ENCODE measurements at regions not wholly inside any gene's neighbourhood (a gene's known extent, or its start where the extent isn't known, plus 50 kb on each side); places are given as distances from the start of the nearest gene placed in this dataset.
"Not testable (repeated sequence)": the region's sequence is repeated elsewhere in the genome, so short reads cannot be mapped to it uniquely, and the experiment has no call there.

DNA sequence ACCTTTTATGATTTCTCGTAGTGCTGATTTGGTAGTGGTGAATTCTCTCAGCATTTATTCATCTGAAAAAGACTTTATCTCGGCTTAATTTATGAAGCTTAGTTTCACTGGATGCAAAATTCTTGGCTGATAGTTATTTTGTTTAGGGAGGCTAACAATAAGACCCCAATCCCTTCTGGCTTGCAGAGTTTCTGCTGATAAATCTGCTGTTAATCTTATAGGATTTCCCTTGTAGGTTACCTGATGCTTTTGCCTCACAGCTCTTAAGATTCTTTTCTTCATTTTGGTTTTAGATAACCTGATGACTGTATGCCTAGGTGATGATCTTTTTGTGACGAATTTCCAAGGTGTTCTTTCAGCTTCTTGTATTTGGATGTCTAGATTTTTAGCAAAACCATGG is 388.7 kb downstream of the UTRN start:
- DNase-seq (ENCODE audit: low read depth in 2 of 2, low spot score in 1 of 2), result no peak

DNA sequence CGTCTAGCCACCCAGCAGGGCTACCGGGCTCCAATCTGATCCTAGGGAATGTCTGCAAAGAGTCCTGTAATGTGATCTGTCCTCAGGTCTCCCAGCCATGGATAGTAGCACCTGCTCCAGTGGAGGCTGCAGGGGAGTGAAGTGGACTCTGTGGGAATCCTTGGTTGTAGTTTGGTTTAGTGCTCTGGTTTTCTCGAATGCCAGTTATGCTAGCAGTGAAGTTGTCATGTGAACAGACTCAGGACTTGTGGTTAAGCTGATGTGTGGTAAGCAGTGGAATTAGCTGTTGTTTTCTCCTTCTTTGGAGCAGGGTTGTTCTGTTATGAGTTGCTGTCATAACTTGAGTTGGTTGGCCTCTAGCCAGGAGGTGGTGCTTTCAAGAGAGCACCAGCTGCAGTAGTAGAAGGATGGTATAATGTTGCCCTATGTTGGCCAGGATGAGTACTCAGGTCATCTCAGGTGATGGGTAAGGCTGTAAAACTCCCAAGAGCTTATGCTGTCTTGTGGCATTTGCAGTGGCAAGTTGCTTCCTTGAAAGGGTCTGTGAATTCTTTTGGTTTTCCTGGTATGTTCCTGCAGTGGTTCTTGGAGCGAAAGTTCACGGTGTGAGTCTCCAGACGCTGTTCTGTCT is 390.2 kb downstream of the UTRN start:
- no peak for DNase-seq (ENCODE audit: low read depth in 2 of 2, low spot score in 1 of 2)

DNA sequence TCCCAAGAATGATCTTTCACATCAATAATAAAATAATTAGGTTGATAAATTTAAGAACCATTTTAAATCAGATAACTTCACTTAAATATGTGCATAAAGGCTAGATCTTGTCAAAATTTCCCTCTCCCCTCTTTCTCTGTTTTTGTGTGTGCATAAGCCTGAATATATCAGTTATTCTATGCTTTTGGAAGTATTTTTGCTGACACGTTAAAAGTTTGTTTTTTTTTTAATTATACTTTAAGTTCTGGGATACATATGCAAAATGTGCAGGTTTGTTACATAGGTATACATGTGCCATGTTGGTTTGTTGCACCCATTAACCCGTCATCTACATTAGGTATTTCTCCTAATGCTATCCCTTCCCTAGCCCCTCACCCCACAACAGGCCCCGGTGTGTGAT is 391.2 kb downstream of the UTRN start:
- not testable (repeated sequence) for DNase-seq (ENCODE audit: low read depth in 2 of 2, low spot score in 1 of 2)

DNA sequence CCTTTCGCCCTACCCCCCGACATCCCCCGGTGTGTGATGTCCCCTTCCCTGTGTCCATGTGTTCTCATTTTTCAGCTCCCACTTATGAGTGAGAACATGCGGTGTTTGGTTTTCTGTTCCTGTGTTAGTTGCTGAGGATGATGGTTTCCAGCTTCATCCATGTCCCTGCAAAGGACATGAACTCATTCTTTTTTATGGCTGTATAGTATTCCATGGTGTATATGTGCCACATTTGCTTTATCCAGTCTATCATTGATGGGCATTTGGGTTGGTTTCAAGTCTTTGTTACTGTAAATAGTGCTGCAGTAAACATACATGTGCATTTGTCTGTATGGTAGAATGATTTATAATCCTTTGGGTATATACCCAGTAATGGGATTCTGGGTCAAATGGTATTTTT is 392.1 kb downstream of the UTRN start:
- DNase-seq (ENCODE audit: low read depth in 2 of 2, low spot score in 1 of 2), result not testable (repeated sequence)

DNA sequence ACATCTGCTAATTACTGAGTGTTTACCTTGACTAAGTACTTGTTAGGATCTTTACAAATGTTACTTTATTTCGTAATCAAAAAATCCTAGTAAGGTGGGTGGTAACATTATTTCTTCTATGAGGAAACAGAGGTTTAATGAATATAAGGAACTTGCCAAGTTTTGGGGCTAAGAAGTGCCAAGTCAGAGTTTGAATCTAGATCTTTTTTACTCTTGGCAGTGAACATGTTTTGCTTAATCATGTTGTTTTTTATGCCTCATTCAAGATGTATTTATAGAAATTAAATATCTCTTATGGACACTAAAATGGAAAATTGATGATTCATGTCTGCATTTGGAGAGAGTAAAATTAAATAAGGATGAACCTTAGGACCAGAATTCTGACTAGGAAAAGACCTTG is 393.7 kb downstream of the UTRN start:
- no peak for DNase-seq (ENCODE audit: low read depth in 2 of 2, low spot score in 1 of 2)

DNA sequence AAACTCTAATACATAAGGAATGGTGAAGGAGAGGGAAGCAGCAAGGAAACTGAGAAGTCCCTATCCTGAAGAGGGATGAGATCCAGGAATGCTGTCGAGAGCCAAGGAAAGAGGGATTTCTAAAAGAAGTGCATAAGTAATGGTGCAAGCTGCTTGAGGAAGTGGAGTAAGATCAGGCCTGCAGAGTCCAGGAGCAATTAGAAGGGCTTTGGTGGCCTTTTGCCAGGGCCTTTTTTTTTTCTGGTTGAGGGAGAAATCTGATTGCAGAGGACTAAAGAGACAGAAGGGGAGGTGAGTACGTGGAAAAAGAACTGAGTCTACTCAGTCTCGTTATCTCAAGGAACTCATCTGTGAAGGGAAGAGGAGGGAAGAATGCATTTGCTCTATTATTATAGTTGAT is 396.2 kb downstream of the UTRN start:
- no peak for DNase-seq (ENCODE audit: low read depth in 2 of 2, low spot score in 1 of 2)

DNA sequence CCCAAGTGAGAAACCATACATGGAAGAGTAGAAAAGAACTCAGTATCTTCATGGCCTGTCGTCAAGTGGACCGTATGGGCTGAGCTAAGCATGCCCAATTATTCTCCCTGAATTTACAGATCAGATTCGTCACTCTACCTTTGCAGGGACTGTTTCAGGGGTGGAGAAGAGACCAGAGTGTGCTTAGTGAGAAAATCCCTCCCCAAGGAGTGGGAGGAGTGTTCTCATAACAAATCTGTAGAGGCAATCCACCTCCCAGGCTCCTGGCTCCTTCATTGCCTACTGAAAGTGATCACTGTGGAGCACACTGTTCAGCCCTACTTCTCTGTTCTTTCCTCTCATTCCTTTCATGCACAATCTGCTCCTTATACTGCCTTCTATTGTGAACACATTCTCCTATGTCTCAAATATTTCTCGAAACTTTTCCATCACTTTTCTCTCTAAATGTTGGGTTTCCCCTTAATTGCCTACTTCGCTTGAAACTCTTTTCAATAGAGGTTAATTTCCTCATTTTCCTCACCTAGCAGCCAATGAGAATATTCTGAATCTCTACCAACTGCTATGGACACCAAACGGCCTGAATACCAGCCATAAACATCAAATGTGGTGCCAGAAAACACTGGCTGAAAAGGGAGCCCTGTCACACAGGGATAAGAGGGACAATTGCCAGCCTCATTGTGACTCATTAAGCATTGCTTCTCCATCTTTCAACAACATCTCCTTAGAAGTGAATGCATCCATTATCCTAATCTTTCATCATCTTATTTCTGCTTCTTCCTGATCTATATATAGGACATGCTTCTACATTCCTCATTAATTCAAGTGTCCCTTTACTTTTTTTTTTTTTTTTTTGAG is 398.3 kb downstream of the UTRN start:
- DNase-seq (ENCODE audit: low read depth in 2 of 2, low spot score in 1 of 2), result no peak

DNA sequence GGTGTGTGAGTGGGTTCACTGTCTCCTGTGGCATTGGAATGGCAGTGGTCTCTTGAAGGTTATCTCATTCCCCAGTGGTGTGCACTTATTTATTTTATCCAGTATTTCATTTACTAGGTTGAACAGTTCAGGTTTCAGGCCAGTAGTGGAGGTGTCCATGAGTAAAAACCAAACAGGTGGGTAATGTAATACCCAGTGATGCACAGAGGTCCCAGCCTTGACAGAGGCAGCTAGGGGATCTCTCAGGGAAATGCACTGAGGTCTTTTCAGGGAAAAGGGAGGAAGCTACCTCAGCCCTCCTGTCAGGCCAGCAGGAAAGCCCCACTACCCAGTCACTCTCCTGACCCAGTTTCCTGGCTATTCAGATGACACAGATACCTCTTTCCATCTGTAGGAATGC is 403.6 kb downstream of the UTRN start:
- DNase-seq (ENCODE audit: low read depth in 2 of 2, low spot score in 1 of 2), result no peak

DNA sequence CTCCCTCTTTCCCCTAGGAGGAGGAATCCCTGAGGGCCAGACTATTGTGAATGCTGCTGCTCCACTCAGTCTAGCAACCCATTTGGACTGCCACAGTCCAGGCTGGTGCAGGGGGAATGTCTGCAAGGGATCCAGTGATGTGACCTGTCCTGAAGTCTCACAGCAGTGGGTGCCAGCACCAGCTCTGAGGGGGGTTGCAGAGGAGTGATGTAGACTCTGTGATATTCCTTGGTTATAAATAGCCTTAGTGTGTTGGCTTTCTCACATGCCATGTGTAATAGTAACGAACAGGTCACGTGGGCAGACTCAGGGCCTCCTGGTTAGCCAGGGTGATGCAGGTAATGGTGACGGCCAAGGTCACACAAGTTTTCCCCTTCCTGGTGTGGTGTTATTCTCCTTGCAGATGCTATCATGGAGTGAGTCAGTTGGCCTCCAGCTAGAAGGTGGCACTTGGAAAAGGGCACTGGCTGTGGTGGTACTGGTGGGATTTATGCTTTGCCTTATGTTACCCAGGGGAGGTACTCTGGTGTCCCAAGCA is 404.4 kb downstream of the UTRN start:
- no peak for DNase-seq (ENCODE audit: low read depth in 2 of 2, low spot score in 1 of 2)

DNA sequence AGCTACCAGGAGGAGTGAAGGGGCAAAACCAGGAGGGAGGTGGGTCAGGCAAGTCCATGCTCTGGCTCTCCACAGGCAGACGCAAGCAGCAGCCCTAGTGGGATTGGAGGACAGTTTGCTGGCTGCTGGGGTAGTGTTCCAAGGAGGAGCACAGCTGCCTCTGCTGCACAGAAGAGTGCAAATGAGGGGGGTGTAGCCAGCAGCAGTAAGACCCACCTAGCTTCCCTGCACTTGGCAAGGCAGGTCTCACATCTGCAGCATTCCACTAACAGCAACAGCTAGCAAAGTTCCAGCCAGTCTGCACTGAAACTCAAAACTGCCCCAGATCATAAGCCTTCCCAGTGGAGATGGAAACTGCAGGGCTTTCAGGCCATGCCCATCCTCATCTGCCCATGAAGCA is 405.0 kb downstream of the UTRN start:
- DNase-seq (ENCODE audit: low read depth in 2 of 2, low spot score in 1 of 2), result no peak

DNA sequence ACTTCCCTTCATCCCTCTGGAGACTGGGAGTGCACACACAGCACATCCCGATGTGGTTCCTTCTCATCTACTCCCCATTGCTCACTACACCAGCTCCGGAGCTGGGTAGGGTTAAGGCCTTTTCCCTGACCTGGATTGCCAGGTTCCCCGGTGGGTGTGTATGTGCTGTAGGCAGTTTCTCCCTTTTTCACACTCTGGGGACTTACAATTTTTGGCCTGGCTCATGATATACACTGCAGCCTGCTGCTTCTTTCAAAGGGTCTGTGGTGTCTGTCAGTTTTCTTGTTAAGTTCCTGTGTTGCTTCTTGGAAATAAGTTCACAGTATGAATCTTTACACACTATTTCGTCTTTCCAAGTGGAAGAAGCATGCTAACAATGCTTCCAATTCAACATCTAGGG is 405.5 kb downstream of the UTRN start:
- no peak for DNase-seq (ENCODE audit: low read depth in 2 of 2, low spot score in 1 of 2)

DNA sequence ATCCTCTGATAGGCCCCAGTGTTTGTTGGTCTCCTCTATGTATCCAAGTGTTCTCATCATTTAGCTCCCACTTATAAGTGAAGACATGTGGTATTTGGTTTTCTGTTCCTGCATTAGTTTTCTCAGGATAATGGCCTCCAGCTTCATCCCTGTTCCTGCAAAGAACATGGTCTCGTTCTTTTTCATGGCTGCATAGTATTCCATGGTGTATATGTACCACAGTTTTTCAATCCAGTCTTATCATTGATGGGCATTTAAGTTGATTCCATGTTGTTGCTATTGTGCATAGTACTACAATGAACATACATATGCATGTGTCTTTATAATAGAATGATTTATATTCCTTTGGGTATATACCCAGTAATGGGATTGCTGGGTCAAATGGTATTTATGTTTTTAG is 406.9 kb downstream of the UTRN start:
- DNase-seq (ENCODE audit: low read depth in 2 of 2, low spot score in 1 of 2), result not testable (repeated sequence)

DNA sequence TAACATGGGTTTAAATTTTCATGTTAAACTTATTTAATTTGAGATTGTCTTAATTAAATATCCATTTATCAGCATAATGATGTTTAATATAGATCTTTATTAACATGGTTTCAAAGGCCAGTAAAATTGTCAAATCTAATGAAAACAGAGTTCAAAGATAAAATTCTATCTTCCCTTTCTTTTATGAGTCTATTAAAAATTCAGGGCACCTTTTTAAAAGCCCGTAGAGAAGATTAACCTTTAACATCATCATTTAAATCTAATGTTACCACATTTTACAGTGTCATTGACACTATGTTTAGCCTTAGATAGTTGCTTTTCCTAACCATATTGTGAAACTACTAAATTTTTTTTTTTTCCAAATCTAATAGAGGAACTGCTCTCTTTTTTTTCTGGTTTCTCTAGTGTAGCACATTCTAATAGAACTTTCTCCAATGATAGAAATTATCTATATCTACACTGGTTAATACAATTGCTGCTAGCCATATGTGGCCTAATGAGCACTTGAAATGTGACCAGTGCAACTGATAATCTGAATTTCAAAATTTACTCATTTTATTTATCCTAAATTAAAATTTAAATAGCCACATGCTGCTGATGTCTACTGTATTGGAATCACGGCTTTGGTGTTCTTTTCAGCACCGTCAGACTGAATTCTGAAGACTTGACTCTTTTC is 410.9 kb downstream of the UTRN start:
- no peak for DNase-seq (ENCODE audit: low read depth in 2 of 2, low spot score in 1 of 2)

DNA sequence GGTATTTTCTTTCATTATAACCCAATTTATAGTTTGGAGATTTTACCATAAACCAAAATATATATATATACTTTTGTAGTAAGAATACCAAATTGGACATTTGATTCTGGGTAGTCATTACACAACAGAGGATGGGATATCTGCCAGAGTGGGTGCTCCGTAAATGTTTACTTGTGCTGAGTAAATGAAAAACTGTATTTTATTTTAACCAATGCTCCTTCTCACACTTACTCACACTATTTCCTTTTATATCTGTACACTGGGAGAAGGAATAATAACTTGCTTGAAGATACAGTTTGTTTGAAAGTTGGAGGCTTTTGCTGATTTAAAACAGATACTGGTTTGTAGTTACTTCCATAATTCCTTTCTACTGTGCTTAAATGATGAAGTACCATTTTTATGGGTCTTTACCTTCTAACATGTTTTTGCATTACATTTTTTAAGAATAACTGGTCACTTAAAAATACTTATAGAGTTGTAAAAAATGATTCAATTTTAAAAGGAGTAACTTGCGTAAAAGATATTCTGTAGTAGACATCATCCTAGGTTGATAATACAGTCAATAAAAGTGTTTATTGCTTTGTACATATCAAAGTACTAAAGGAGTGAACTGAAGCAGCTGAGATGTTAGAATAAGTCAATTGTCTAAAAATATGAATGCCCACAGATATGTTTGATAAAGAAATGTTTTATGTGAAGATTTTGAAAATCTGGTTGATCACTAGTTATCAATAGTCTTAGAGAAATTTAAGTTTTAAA is 411.7 kb downstream of the UTRN start:
- no peak for DNase-seq (ENCODE audit: low read depth in 2 of 2, low spot score in 1 of 2)

DNA sequence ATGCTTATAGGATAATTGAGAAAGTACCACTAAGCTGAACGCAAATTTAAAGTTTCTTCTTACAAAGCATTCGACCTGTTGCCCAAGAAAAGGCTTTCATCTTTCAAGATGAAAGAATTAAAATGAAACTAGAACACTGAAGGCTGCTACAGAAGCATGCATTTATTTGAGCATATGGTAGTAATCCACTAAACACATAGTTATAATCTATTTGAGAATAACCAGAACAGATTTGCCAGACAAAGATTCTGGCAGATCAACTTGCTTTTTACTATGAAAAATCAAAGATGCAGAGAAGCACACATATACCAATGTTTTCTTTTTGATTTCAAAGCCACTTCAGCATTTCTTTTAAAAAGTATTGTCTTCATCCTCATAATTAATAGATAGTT is 412.2 kb downstream of the UTRN start:
- DNase-seq (ENCODE audit: low read depth in 2 of 2, low spot score in 1 of 2), result no peak

DNA sequence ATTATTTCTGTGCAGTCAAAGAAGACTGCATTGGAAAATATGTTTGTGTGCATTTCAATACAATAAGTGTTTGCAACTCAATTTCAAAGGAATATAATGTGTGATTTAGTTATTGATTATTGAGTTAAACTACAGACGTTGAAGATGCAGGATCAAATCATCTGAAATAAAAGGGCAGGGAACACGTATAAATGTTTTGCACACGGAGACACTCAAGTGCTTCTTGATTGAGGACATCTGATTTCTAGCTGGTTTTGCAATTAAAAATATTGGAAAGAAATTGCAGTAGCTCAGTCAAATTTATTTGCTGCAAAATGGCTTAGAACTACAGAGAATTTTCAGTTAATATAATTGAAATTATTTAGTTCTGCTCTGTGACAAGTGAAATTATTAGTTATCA is 412.7 kb downstream of the UTRN start:
- no peak for DNase-seq (ENCODE audit: low read depth in 2 of 2, low spot score in 1 of 2)

DNA sequence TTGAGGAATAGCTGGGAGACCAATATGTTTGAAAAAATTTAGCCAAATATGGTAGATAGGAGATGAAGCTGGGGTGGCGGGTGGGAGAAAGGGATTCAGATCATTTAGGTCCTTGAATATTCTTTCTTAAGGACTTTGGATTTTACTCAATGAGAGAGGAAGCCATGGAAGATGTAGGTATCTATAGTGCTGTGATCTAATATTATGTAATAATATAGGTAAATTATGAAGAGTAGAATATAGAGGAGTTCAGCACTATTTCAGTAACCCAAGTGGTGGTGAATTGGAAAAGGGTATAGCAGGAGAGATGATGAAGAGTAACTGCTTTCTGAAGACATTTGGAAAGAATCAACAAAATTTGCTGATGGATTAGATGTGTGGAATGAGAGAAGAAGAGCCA is 417.6 kb downstream of the UTRN start:
- DNase-seq (ENCODE audit: low read depth in 2 of 2, low spot score in 1 of 2), result no peak

DNA sequence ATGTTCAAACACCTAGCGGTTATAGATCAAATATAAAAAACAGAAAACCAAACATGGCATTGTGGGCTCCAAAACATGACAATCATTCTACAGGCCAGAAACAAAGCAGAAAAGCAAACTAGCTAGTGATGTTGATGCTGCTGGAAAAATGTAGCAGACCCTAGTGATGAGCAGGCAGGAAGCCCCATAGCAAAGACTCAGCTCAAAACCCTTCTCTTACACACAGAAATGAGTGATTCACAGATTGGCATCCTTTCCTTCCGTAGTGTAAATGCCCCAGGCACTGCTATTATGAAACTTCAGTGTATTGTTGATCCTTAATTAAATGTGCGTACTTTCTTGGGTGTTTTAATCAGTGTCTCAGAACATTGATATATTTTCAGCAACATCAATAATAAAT is 425.1 kb downstream of the UTRN start:
- DNase-seq (ENCODE audit: low read depth in 2 of 2, low spot score in 1 of 2), result no peak

DNA sequence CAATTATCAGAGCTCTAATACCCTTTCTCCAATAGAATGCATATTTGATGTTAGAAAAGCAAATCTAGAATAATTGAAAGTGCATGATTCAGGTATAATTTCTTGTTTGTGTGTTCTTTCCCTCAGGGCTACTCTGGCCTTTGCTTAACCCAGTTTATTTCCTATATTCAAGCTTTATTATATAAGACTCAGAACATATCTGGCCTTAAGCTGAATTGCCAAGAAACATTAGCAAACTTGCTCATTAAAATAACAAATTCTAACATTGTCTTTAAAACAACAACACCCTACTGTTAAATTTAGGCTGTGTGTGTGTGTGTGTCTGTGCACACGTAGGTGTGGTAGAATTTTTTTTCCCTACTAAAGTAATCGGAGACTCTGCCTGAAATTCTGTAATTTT is 426.5 kb downstream of the UTRN start:
- DNase-seq (ENCODE audit: low read depth in 2 of 2, low spot score in 1 of 2), result no peak

DNA sequence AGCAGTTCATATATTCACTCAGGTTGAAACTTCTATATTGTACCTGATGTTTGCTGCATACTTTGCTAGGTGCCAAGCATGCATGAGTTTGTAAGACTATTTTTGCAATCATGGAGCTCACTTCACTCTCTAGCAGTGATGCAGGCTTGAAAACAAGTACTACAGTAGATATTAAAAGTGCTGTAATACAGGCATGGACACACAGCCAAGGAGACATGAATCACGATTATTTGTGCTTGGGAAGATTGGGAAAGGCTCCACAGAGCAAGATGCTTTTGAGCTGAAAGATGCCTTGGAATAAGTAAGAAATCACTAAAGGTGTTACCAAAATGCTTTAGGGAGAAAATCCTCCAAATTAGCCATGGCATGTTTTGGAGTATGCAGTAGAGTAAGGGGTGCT is 427.4 kb downstream of the UTRN start:
- DNase-seq (ENCODE audit: low read depth in 2 of 2, low spot score in 1 of 2), result no peak

DNA sequence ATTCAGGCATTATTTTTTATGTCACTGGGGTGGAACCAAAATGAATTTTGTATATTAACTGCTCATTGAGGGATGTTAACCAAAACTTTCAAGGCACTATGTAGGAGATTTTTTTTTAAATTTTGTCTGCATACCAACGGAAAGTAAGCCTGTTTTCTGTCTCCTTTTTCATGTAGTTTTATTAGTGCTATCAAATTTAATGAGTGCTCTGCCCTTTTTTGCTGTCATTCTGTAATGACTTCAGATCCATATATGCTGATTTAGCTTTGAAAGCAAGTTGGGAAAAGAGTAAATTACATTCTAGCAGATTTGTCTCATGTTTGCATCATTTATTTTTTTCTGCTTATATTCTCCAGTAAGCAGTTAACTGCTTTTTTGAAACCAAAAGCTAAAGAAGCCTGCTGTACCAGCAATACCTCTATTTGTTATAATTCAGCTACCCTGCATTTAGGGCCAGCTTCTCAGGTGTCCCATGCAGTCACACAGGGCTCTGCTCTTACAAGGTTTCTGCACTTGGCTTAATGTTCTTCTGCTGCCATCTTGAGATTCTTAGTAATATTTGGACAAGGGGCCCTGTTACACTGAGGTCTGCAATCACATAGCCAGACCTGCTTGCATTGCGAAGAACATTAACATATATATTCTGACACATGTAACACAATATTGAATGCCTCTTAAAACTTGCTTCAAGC is 429.0 kb downstream of the UTRN start:
- DNase-seq (ENCODE audit: low read depth in 2 of 2, low spot score in 1 of 2), result no peak
